HepG2 (cell line): ENCODE measurements at regions not wholly inside any gene's neighbourhood (a gene's known extent, or its start where the extent isn't known, plus 50 kb on each side); places are given as distances from the start of the nearest gene placed in this dataset.

Experiments used
- AHR ChIP-seq: IDR thresholded peaks from 2 replicates; pipeline ENCODE4 v1.6.1; 2018; ENCODE audit warnings: missing genetic modification reagents, missing compliant biosample characterization
- FOXA3 ChIP-seq: IDR thresholded peaks from 2 replicates; pipeline ENCODE4 v1.6.1; 2016; ENCODE audit warnings: missing genetic modification reagents, missing compliant biosample characterization
- HNRNPUL1 ChIP-seq: fragments of 200-400 bp; formaldehyde crosslinking; IDR thresholded peaks from 2 replicates; pipeline ENCODE4 v1.6.1; 2017; ENCODE audit warnings: low read depth, mild to moderate bottlenecking, low read length, moderate library complexity
- HOXA7 ChIP-seq: sonication (generic); formaldehyde crosslinking; IDR thresholded peaks from 2 replicates; pipeline ENCODE4 v1.8.1; 2022; ENCODE audit warnings: mild to moderate bottlenecking, missing genetic modification reagents, moderate library complexity
- MAFK ChIP-seq, 2 experiments: IDR thresholded peaks in 1 of 2; conservative IDR thresholded peaks in 1 of 2; 2 replicates each; pipeline ENCODE4 v1.6.1; 2011; ENCODE audit warnings: improper control_type of control experiment in 2 of 2, low read length in 2 of 2
- MTF1 ChIP-seq: sonication (generic); formaldehyde crosslinking; IDR thresholded peaks from 2 replicates; pipeline ENCODE4 v1.5.0; 2020; ENCODE audit warnings: missing genetic modification reagents
- PRPF4 ChIP-seq: fragments of 200-400 bp; formaldehyde crosslinking; IDR thresholded peaks from 2 replicates; pipeline ENCODE4 v1.6.1; 2016; ENCODE audit warnings: low read length, low read depth; ENCODE audit not compliant: poor library complexity, severe bottlenecking
- SAP130 ChIP-seq: IDR thresholded peaks from 2 replicates; pipeline ENCODE4 v1.6.1; 2016; ENCODE audit warnings: low read depth
- SATB2 ChIP-seq: sonication (generic); formaldehyde crosslinking; IDR thresholded peaks from 2 replicates; pipeline ENCODE4 v1.5.0; 2020; ENCODE audit warnings: missing genetic modification reagents
- TBX3 ChIP-seq: fragments of 450-650 bp; IDR thresholded peaks from 2 replicates; pipeline ENCODE4 v1.6.1; 2017; ENCODE audit warnings: antibody characterized with exemption, mild to moderate bottlenecking, inconsistent platforms, borderline replicate concordance
- ZNF761 ChIP-seq: sonication (generic); formaldehyde crosslinking; conservative IDR thresholded peaks from 2 replicates; pipeline ENCODE4 v1.4.0; 2020; ENCODE audit warnings: mild to moderate bottlenecking, missing genetic modification reagents
- ZNF841 ChIP-seq: sonication (generic); formaldehyde crosslinking; IDR thresholded peaks from 2 replicates; pipeline ENCODE4 v1.8.1; 2023; ENCODE audit warnings: missing genetic modification reagents, borderline replicate concordance
- TF ChIP-seq, protein P1 (sequence below): sonication (generic); formaldehyde crosslinking; IDR thresholded peaks from 2 replicates; pipeline ENCODE4 v1.9.0; 2021; ENCODE audit warnings: missing genetic modification reagents, borderline replicate concordance
- TF ChIP-seq, protein P2 (sequence below): sonication (generic); formaldehyde crosslinking; IDR thresholded peaks from 2 replicates; pipeline ENCODE4 v1.4.0; 2020; ENCODE audit warnings: low read depth, mild to moderate bottlenecking, missing genetic modification reagents
- TF ChIP-seq, protein P3 (sequence below): sonication (generic); formaldehyde crosslinking; IDR thresholded peaks from 2 replicates; pipeline ENCODE4 v1.5.0; 2020; ENCODE audit warnings: mild to moderate bottlenecking, missing genetic modification reagents
- TF ChIP-seq, protein P4 (sequence below): IDR thresholded peaks from 2 replicates; pipeline ENCODE4 v1.6.1; 2016; ENCODE audit warnings: mild to moderate bottlenecking, missing biosample characterization, missing genetic modification reagents
- TF ChIP-seq, protein P5 (sequence below): sonication (generic); formaldehyde crosslinking; IDR thresholded peaks from 2 replicates; pipeline ENCODE4 v1.8.0; 2022; ENCODE audit warnings: mild to moderate bottlenecking, missing genetic modification reagents, moderate library complexity
- TF ChIP-seq, protein P6 (sequence below): sonication (generic); formaldehyde crosslinking; IDR thresholded peaks from 2 replicates; pipeline ENCODE4 v1.4.0; 2020; ENCODE audit warnings: missing genetic modification reagents, mild to moderate bottlenecking, borderline replicate concordance
- TF ChIP-seq, protein P7 (sequence below): sonication (generic); formaldehyde crosslinking; IDR thresholded peaks from 2 replicates; pipeline ENCODE4 v1.5.1; 2020; ENCODE audit warnings: mild to moderate bottlenecking, moderate library complexity, missing genetic modification reagents

DNA sequence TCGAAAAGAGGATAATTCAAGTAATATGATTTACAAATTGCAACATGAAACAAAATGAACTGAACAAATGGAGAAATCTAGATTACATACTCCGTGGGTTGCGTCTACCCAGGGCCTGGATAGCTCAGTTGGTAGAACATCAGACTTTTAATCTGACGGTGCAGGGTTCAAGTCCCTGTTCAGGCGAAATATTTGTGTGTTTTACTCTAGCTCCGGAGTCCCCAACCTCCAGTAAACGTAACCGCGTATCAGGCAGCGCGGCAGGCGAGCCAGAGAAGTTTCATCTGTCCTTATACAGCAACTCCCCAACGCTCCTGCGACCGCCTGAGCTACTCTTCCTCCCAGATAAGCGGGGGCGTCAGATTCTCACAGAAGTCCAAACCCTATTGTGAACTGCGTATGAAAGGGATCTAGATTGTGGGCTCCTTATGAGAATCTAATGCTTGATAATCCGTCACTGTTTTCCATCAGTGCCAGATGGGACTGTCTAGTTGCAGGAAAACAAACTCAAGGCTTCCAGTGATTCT lies 176.1 kb downstream of the TRIM27 start (continued):
- TF ChIP-seq, protein P1, sequence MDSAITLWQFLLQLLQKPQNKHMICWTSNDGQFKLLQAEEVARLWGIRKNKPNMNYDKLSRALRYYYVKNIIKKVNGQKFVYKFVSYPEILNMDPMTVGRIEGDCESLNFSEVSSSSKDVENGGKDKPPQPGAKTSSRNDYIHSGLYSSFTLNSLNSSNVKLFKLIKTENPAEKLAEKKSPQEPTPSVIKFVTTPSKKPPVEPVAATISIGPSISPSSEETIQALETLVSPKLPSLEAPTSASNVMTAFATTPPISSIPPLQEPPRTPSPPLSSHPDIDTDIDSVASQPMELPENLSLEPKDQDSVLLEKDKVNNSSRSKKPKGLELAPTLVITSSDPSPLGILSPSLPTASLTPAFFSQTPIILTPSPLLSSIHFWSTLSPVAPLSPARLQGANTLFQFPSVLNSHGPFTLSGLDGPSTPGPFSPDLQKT (CRISPR knock-in tag), result no peak
- TF ChIP-seq ZNF841 (CRISPR knock-in tag), result no peak
- TF ChIP-seq ZNF761 (CRISPR knock-in tag), result no peak
- TF ChIP-seq, protein P2, sequence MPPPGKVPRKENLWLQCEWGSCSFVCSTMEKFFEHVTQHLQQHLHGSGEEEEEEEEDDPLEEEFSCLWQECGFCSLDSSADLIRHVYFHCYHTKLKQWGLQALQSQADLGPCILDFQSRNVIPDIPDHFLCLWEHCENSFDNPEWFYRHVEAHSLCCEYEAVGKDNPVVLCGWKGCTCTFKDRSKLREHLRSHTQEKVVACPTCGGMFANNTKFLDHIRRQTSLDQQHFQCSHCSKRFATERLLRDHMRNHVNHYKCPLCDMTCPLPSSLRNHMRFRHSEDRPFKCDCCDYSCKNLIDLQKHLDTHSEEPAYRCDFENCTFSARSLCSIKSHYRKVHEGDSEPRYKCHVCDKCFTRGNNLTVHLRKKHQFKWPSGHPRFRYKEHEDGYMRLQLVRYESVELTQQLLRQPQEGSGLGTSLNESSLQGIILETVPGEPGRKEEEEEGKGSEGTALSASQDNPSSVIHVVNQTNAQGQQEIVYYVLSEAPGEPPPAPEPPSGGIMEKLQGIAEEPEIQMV (CRISPR knock-in tag), result no peak
- no peak for TF ChIP-seq HOXA7 (CRISPR knock-in tag)
- TF ChIP-seq SAP130, result 0 out of 2 replicates have a peak, but pooled peaks have one; percentile 25
- TF ChIP-seq, protein P3, sequence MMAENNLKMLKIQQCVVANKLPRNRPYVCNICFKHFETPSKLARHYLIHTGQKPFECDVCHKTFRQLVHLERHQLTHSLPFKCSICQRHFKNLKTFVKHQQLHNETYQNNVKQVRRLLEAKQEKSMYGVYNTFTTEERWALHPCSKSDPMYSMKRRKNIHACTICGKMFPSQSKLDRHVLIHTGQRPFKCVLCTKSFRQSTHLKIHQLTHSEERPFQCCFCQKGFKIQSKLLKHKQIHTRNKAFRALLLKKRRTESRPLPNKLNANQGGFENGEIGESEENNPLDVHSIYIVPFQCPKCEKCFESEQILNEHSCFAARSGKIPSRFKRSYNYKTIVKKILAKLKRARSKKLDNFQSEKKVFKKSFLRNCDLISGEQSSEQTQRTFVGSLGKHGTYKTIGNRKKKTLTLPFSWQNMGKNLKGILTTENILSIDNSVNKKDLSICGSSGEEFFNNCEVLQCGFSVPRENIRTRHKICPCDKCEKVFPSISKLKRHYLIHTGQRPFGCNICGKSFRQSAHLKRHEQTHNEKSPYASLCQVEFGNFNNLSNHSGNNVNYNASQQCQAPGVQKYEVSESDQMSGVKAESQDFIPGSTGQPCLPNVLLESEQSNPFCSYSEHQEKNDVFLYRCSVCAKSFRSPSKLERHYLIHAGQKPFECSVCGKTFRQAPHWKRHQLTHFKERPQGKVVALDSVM (CRISPR knock-in tag), result 0 out of 2 replicates have a peak, but pooled peaks have one; percentile 18
- no peak for TF ChIP-seq SATB2
- TF ChIP-seq TBX3, result no peak
- TF ChIP-seq, protein P4, sequence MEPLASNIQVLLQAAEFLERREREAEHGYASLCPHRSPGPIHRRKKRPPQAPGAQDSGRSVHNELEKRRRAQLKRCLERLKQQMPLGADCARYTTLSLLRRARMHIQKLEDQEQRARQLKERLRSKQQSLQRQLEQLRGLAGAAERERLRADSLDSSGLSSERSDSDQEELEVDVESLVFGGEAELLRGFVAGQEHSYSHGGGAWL (CRISPR knock-in tag), result no peak
- peak; percentile 43 for TF ChIP-seq FOXA3 (CRISPR knock-in tag)
- no peak for TF ChIP-seq AHR (CRISPR knock-in tag)
- TF ChIP-seq, protein P5, sequence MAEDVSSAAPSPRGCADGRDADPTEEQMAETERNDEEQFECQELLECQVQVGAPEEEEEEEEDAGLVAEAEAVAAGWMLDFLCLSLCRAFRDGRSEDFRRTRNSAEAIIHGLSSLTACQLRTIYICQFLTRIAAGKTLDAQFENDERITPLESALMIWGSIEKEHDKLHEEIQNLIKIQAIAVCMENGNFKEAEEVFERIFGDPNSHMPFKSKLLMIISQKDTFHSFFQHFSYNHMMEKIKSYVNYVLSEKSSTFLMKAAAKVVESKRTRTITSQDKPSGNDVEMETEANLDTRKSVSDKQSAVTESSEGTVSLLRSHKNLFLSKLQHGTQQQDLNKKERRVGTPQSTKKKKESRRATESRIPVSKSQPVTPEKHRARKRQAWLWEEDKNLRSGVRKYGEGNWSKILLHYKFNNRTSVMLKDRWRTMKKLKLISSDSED (CRISPR knock-in tag), result no peak
- TF ChIP-seq MTF1 (CRISPR knock-in tag), result no peak
- TF ChIP-seq PRPF4, result no peak
- TF ChIP-seq, protein P6, sequence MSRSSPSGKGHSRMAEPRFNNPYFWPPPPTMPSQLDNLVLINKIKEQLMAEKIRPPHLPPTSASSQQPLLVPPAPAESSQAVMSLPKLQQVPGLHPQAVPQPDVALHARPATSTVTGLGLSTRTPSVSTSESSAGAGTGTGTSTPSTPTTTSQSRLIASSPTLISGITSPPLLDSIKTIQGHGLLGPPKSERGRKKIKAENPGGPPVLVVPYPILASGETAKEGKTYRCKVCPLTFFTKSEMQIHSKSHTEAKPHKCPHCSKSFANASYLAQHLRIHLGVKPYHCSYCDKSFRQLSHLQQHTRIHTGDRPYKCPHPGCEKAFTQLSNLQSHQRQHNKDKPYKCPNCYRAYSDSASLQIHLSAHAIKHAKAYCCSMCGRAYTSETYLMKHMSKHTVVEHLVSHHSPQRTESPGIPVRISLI, result no peak
- no peak for TF ChIP-seq HNRNPUL1
- TF ChIP-seq MAFK (conservative IDR thresholded peaks at IDR 0.05 in 1 of 2, IDR thresholded peaks at IDR 0.05 in 1 of 2; ENCODE audit: low read length in 2 of 2), result no peak
- TF ChIP-seq, protein P7, sequence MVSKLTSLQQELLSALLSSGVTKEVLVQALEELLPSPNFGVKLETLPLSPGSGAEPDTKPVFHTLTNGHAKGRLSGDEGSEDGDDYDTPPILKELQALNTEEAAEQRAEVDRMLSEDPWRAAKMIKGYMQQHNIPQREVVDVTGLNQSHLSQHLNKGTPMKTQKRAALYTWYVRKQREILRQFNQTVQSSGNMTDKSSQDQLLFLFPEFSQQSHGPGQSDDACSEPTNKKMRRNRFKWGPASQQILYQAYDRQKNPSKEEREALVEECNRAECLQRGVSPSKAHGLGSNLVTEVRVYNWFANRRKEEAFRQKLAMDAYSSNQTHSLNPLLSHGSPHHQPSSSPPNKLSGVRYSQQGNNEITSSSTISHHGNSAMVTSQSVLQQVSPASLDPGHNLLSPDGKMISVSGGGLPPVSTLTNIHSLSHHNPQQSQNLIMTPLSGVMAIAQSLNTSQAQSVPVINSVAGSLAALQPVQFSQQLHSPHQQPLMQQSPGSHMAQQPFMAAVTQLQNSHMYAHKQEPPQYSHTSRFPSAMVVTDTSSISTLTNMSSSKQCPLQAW (CRISPR knock-in tag), result no peak
